PC-9 (cell line): ENCODE measurements at regions not wholly inside any gene's neighbourhood (a gene's known extent, or its start where the extent isn't known, plus 50 kb on each side); places are given as distances from the start of the nearest gene placed in this dataset.

Source experiments
- BruUV-seq: library from RNA; stranded (reverse); fragments of 400-500 nt; replicated peaks from 2 replicates; lab custom pipeline; 2021; lab: Mats Ljungman, UMichigan
- CTCF ChIA-PET: fragments of 300-600 bp; sonication (Branson Sonifier 250); formaldehyde crosslinking; loops from one replicate; lab custom pipeline; 2022; ENCODE audit warnings: antibody characterized with exemption; lab: Charles Lee
- POLR2A ChIA-PET: fragments of 300-600 bp; sonication (Branson Sonifier 250); formaldehyde crosslinking; loops from one replicate; lab custom pipeline; 2022; ENCODE audit warnings: antibody characterized with exemption; ENCODE audit not compliant: unreplicated experiment; lab: Charles Lee
- DNase-seq, 2 experiments: peaks; one replicate each; pipeline versions ENCODE4 v3.0.0 to v3.0.0-alpha.2; 2015 to 2022; ENCODE audit warnings: mixed read lengths in 1 of 2
- H2AFZ ChIP-seq: fragments of 200-600 bp; sonication (generic); 2 replicates; pipeline ENCODE4 v1.8.1; 2017; ENCODE audit warnings: antibody characterized with exemption
- H3F3A ChIP-seq: fragments of 200-600 bp; sonication (generic); 2 replicates; pipeline ENCODE4 v1.8.1; 2017; ENCODE audit warnings: antibody characterized with exemption, mild to moderate bottlenecking, low read depth; ENCODE audit not compliant: insufficient read depth
- H3K27ac ChIP-seq: fragments of 200-600 bp; sonication (generic); 2 replicates; pipeline ENCODE4 v1.6.1; 2016; ENCODE audit warnings: mixed run types
- H3K27me3 ChIP-seq: fragments of 200-600 bp; sonication (generic); 2 replicates; pipeline ENCODE4 v1.6.1; 2016; ENCODE audit warnings: low read depth, mixed run types; ENCODE audit not compliant: insufficient read depth
- H3K36me3 ChIP-seq: fragments of 200-600 bp; sonication (generic); 2 replicates; pipeline ENCODE4 v1.6.1; 2016; ENCODE audit warnings: low read depth, mixed run types
- H3K4me1 ChIP-seq: fragments of 200-600 bp; sonication (generic); replicated peaks from 2 replicates; pipeline ENCODE4 v1.6.1; 2016; ENCODE audit warnings: mixed run types; ENCODE audit not compliant: insufficient read depth
- H3K4me2 ChIP-seq: fragments of 200-600 bp; sonication (generic); 2 replicates; pipeline ENCODE4 v1.6.1; 2017; ENCODE audit warnings: mixed run types
- H3K4me3 ChIP-seq: fragments of 200-600 bp; sonication (generic); 2 replicates; pipeline ENCODE4 v1.6.1; 2016; ENCODE audit warnings: mixed run types
- H3K79me2 ChIP-seq: fragments of 200-600 bp; sonication (generic); 2 replicates; pipeline ENCODE4 v1.6.1; 2017; ENCODE audit warnings: low read depth, mixed run types
- H3K9me2 ChIP-seq: fragments of 200-600 bp; sonication (generic); 2 replicates; pipeline ENCODE4 v1.8.1; 2017; ENCODE audit warnings: mild to moderate bottlenecking; ENCODE audit not compliant: insufficient read depth
- H3K9me3 ChIP-seq: fragments of 200-600 bp; sonication (generic); 2 replicates; pipeline ENCODE4 v1.8.1; 2016; ENCODE audit warnings: low read depth; ENCODE audit not compliant: insufficient read depth
- H4K20me1 ChIP-seq: fragments of 200-600 bp; sonication (generic); 2 replicates; pipeline ENCODE4 v1.8.1; 2017; ENCODE audit not compliant: insufficient read depth
- CTCF ChIP-seq: fragments of 200-600 bp; sonication (generic); conservative IDR thresholded peaks from 2 replicates; pipeline ENCODE4 v1.6.1; 2017; ENCODE audit warnings: mixed run types, antibody characterized with exemption, mild to moderate bottlenecking, moderate library complexity
- EZH2 ChIP-seq: fragments of 200-600 bp; sonication (generic); IDR thresholded peaks from 2 replicates; pipeline ENCODE4 v1.8.0; 2017; ENCODE audit warnings: antibody characterized with exemption, low read depth
- intact Hi-C: fragments of 100-400 bp; cut with micrococcal nuclease; formaldehyde crosslinking; loops from one replicate; pipeline ENCODE4 v1.10.0; 2022; ENCODE audit not compliant: unreplicated experiment

- no peak overlapping the region for H3K27ac ChIP-seq
- no peaks in the 10 kb centered on the region for H3K9me2 ChIP-seq
- intact Hi-C loops: no loop called here
- H3K27me3 ChIP-seq: peaks cover 3% of the 10 kb centered on the region; the same call in 1 of the 2 replicates
- H3K4me3 ChIP-seq: no peak overlapping the region
- DNase-seq: no peak
- no peaks in the 10 kb centered on the region for H3K36me3 ChIP-seq
- TF ChIP-seq EZH2 (no peak), CTCF (no peak)
- H2AFZ ChIP-seq: no peak overlapping the region
- no peak overlapping the region for H3K4me2 ChIP-seq
- CTCF ChIA-PET: no interaction called here
- POLR2A ChIA-PET: no interaction called here
- no peaks in the 10 kb centered on the region for H3K79me2 ChIP-seq
- no peaks in the 10 kb centered on the region for H3K9me3 ChIP-seq
- no peaks in the 10 kb centered on the region for H4K20me1 ChIP-seq
- no TSS peak for BruUV-seq
- H3F3A ChIP-seq: no peaks in the 10 kb centered on the region
- no peaks in the 10 kb centered on the region for H3K4me1 ChIP-seq
Measured at GRCh38 chr16:64130140-64130539, 991.7 kb downstream of the CDH11 start.

- H2AFZ ChIP-seq: no peak overlapping the region
- CTCF ChIA-PET: no interaction called here
- no TSS peak for BruUV-seq
- no peaks in the 10 kb centered on the region for H3K79me2 ChIP-seq
- H3K4me3 ChIP-seq: no peak overlapping the region
- POLR2A ChIA-PET: no interaction called here
- no peaks in the 10 kb centered on the region for H3K4me1 ChIP-seq
- H3K36me3 ChIP-seq: no peaks in the 10 kb centered on the region
- no peaks in the 10 kb centered on the region for H3K27me3 ChIP-seq
- H3K4me2 ChIP-seq: no peak overlapping the region
- H3K9me2 ChIP-seq: no peaks in the 10 kb centered on the region
- H3K27ac ChIP-seq: no peak overlapping the region
- intact Hi-C loops: no loop called here
- H3F3A ChIP-seq: no peaks in the 10 kb centered on the region
- no peaks in the 10 kb centered on the region for H4K20me1 ChIP-seq
- DNase-seq: no peak
- TF ChIP-seq EZH2: no peak
- H3K9me3 ChIP-seq: no peaks in the 10 kb centered on the region
Measured at GRCh38 chr16:64122177-64122576, 999.7 kb downstream of the CDH11 start.

- BruUV-seq: no TSS peak
- Histone ChIP-seq H3K4me2 (no peak overlapping the region), H3K27me3 (no peaks in the 10 kb centered on the region), H3K9me2 (no peaks in the 10 kb centered on the region), H3K4me1 (no peaks in the 10 kb centered on the region), H3K36me3 (no peaks in the 10 kb centered on the region), H3K27ac (no peak overlapping the region), H3K9me3 (no peaks in the 10 kb centered on the region), H3K79me2 (no peaks in the 10 kb centered on the region), H4K20me1 (no peaks in the 10 kb centered on the region), H2AFZ (no peak overlapping the region), H3K4me3 (no peak overlapping the region), H3F3A (no peaks in the 10 kb centered on the region)
- POLR2A ChIA-PET: no interaction called here
- CTCF ChIA-PET: no interaction called here
- no peak for DNase-seq
- TF ChIP-seq EZH2 (no peak), CTCF (no peak)
- intact Hi-C loops: no loop called here
Measured at GRCh38 chr16:64121473-64121872, 1000.4 kb downstream of the CDH11 start.

- H3K4me3 ChIP-seq: no peak overlapping the region
- CTCF ChIA-PET: no interaction called here
- H4K20me1 ChIP-seq: no peaks in the 10 kb centered on the region
- no peak overlapping the region for H3K4me2 ChIP-seq
- DNase-seq: no peak
- no peaks in the 10 kb centered on the region for H3K9me2 ChIP-seq
- no peaks in the 10 kb centered on the region for H3K4me1 ChIP-seq
- no peaks in the 10 kb centered on the region for H3K9me3 ChIP-seq
- no peaks in the 10 kb centered on the region for H3K79me2 ChIP-seq
- no peaks in the 10 kb centered on the region for H3K27me3 ChIP-seq
- TF ChIP-seq EZH2: no peak
- no peak for TF ChIP-seq CTCF
- no peak overlapping the region for H3K27ac ChIP-seq
- H3K36me3 ChIP-seq: no peaks in the 10 kb centered on the region
- POLR2A ChIA-PET: no interaction called here
- no peaks in the 10 kb centered on the region for H3F3A ChIP-seq
- H2AFZ ChIP-seq: no peak overlapping the region
- intact Hi-C loops: no loop called here
- no TSS peak for BruUV-seq
Measured at GRCh38 chr16:64116151-64116550, 1005.7 kb downstream of the CDH11 start.
